Lower leg skin (tissue), 4 donors: ENCODE measurements at regions not wholly inside any gene's neighbourhood (a gene's known extent, or its start where the extent isn't known, plus 50 kb on each side); places are given as distances from the start of the nearest gene placed in this dataset.

Experiments
- DNase-seq, 2 donors: peaks; one replicate each; pipeline ENCODE4 v3.0.0-alpha.2; 2019; ENCODE audit warnings: low spot score in 2 of 2
- H3K4me3 ChIP-seq: fragments of 200-600 bp; sonication (generic); 2 replicates; pipeline ENCODE4 v1.5.1; 2017; ENCODE audit warnings: mild to moderate bottlenecking, low read depth; ENCODE audit not compliant: poor library complexity, severe bottlenecking
- POLR2A ChIP-seq, 2 donors: fragments of 450-650 bp; IDR thresholded peaks; one replicate each; pipeline ENCODE4 v1.6.1; 2016 to 2017; ENCODE audit warnings: antibody characterized with exemption in 2 of 2, mild to moderate bottlenecking in 1 of 2, moderate library complexity in 1 of 2
- WGBS, 2 donors: methylation state at CpG; one replicate each; pipeline ENCODE4 v1.1.5; 2018; 5-methylcytosine and 5-hydroxymethylcytosine counted together
- intact Hi-C: fragments of 100-400 bp; cut with DNase I; formaldehyde crosslinking; loops from one replicate; pipeline ENCODE4 v1.15.0; 2023; ENCODE audit warnings: low total_unique reads
- TF ChIP-seq, protein P1 (sequence below), 3 donors: fragments of 450-650 bp; IDR thresholded peaks; one replicate each; pipeline ENCODE4 v1.5.1; 2016; ENCODE audit warnings: antibody characterized with exemption in 3 of 3, mild to moderate bottlenecking in 3 of 3, moderate library complexity in 2 of 3

DNA sequence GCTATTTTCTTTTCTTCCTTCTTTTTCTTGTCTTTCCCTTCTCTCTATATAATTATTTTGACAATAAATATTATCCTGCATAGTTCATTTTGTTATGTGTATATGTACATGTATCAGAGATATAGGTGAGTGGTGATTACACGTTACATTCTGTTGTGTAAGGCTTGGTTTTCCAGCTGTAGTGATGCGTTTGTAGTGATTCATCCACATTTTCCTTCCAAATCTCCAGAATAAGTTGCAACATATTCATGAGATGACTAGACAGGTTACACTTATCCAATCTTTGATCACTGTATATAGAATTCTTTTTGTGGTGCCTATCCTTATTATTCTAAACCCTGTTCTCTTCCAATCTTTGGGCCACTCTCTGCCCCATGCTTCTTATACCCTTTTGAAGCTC lies 540.2 kb downstream of the GBA3 start:
- no peak for DNase-seq
- intact Hi-C loops = no loop called here
- no peak overlapping the region for H3K4me3 ChIP-seq
- TF ChIP-seq POLR2A (IDR thresholded peaks at IDR 0.05) = no peak
- TF ChIP-seq, protein P1, sequence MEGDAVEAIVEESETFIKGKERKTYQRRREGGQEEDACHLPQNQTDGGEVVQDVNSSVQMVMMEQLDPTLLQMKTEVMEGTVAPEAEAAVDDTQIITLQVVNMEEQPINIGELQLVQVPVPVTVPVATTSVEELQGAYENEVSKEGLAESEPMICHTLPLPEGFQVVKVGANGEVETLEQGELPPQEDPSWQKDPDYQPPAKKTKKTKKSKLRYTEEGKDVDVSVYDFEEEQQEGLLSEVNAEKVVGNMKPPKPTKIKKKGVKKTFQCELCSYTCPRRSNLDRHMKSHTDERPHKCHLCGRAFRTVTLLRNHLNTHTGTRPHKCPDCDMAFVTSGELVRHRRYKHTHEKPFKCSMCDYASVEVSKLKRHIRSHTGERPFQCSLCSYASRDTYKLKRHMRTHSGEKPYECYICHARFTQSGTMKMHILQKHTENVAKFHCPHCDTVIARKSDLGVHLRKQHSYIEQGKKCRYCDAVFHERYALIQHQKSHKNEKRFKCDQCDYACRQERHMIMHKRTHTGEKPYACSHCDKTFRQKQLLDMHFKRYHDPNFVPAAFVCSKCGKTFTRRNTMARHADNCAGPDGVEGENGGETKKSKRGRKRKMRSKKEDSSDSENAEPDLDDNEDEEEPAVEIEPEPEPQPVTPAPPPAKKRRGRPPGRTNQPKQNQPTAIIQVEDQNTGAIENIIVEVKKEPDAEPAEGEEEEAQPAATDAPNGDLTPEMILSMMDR (IDR thresholded peaks at IDR 0.05) = no peak
- 59 to 68% methylated on average over 2 of the region's 2 CpGs for WGBS, 2 donors

DNA sequence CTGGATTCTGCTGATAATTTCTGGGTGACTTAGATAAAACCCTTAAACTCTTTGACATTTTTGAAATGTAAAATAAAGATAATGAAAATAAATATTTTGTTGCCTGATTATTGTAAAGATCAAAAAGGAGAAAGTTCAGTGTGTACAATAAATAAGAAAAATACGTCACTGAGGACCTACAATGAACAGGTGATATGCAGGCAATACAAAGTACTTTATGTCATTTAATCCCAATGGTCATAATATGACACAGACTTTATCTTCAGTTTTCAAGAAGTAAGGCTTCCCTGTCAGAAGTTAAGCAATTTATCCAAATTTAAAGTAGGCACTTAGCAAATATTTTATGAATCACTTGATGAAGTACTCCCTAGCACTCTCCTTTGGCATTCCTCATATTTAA lies 532.8 kb downstream of the GBA3 start:
- intact Hi-C loops = no loop called here
- WGBS, 2 donors = 50 to 72% methylated on average over 1 of the region's 1 CpG
- no peak for TF ChIP-seq POLR2A (IDR thresholded peaks at IDR 0.05)
- TF ChIP-seq, protein P1 (IDR thresholded peaks at IDR 0.05) = no peak

DNA sequence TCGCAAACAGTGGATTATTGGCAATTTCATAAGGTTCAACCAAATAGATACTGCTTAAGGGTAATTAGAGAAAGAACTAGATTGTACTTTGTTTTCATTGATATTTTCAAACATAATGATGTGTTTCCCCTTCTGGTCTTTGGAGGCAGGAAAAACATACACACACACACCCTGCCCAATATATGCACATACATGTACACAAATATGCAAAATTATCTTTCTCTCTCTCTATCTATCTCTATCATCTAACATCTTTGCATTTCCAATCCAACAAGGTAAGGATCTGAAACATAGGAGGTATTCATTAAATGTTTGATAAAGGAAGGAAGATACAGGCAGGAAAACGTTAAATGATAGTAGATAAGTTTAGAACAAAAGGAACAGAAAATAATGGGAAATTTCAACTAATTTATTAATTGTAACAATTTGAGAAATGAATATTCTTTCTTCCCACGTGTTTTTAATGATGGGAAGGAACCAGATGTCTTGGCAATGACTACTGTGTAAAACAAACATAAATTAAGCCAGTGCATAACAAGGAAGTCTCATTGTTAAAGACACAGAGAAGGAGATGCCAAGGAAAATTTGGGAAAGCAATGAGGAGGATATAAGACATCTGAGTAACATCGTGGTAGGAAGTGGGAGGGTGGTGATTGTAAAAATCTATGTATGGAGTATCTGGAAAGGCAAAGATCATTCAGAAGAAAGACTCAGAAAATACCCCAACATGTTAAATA lies 532.1 kb downstream of the GBA3 start:
- no peak for DNase-seq
- WGBS, 2 donors = 30 to 36% methylated on average over 4 of the region's 4 CpGs
- no peak overlapping the region for H3K4me3 ChIP-seq
- intact Hi-C loops = no loop called here
- TF ChIP-seq, protein P1 (IDR thresholded peaks at IDR 0.05) = no peak
- no peak for TF ChIP-seq POLR2A (IDR thresholded peaks at IDR 0.05)

More for the DNA sequence above, 532.8 kb downstream of the GBA3 start:
- no peak overlapping the region for H3K4me3 ChIP-seq
- DNase-seq = no peak

DNA sequence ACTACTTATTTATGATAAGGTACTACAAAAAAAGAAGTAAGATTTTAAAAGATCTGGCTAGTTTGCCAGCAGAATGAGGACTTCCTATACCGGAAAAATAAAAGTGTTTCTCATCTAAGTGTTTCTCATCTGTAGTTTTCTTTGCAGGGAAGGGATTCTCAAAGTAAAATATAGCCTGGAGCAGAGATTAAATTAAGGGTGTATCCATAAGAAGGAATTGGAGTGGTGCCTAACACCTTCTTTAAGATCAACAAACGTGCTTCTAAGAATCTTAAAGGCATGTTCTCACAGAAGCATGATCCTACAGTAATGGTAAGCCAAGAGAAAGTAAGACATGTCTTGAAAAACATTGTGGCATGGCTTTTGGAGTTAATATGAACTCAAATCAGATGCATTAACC lies 528.2 kb downstream of the GBA3 start:
- intact Hi-C loops = no loop called here
- no peak overlapping the region for H3K4me3 ChIP-seq
- WGBS, 2 donors = 44 to 50% methylated on average over 2 of the region's 2 CpGs
- TF ChIP-seq, protein P1 (IDR thresholded peaks at IDR 0.05) = no peak
- TF ChIP-seq POLR2A (IDR thresholded peaks at IDR 0.05) = no peak
- no peak for DNase-seq

DNA sequence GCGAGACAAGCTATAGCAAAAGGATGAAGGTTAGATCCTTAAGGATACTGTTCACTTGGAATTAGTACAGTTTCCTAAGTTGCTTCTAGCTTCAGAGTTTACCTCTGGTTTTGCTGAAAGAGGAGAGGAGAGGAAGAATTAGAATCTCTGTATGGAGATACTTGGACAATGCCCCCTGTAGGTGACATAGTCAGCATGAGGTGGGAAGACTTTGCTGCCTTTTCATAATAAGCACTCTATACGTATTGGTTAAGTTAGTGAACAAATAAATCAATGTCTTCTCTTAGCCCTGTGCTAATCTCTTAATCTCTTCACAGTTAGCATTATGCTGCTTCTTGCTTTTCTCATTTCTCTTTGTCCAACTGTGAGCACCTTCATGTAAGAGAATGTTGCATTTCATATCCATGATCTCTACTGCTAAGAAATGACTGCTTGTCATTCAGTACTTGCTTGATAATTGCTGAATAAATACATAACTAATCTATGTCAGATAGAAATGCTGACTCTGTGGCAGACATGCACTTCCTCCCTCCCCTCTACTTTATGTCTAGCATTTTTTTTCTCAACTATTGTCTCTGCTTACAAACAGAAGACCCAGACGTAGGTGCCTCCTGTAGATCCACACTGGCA lies 527.2 kb downstream of the GBA3 start:
- intact Hi-C loops = no loop called here
- DNase-seq = no peak
- 54 to 68% methylated on average over 3 of the region's 3 CpGs for WGBS, 2 donors
- H3K4me3 ChIP-seq = no peak overlapping the region
- TF ChIP-seq, protein P1 (IDR thresholded peaks at IDR 0.05) = no peak
- no peak for TF ChIP-seq POLR2A (IDR thresholded peaks at IDR 0.05)
